Endothelial cell of umbilical vein (primary cell): ENCODE measurements at regions not wholly inside any gene's neighbourhood (a gene's known extent, or its start where the extent isn't known, plus 50 kb on each side); places are given as distances from the start of the nearest gene placed in this dataset.

ENCODE experiments used
- BruUV-seq: library from RNA; stranded (reverse); fragments of 400-500 nt; replicated peaks from 2 replicates; lab custom pipeline; 2021; lab: Mats Ljungman, UMichigan
- CTCF ChIA-PET: fragments of 300-600, 350-600 bp; sonication (Branson Sonifier 250); formaldehyde crosslinking; loops from one replicate; lab custom pipeline; 2021; ENCODE audit warnings: antibody characterized with exemption, inconsistent platforms; lab: Charles Lee
- POLR2A ChIA-PET: fragments of 300-600, 350-600 bp; sonication (Branson Sonifier 250); formaldehyde crosslinking; loops from one replicate; lab custom pipeline; 2021; ENCODE audit warnings: antibody characterized with exemption, inconsistent platforms; lab: Charles Lee
- DNase-seq: peaks from one replicate; pipeline ENCODE4 v3.0.0-alpha.2; 2011; ENCODE audit warnings: low read depth, low spot score
- FAIRE-seq: peaks from 2 replicates; lab custom pipeline; 2011; peaks lifted over from hg19 to GRCh38; lab: Jason Lieb, UNC
- H2AFZ ChIP-seq: 2 replicates; pipeline ENCODE4 v1.6.0; 2012; ENCODE audit warnings: low read depth, low read length, control low read depth, inconsistent platforms
- H3K27ac ChIP-seq: 2 replicates; pipeline ENCODE4 v1.5.1; 2011; ENCODE audit warnings: low read depth, mild to moderate bottlenecking, control low read depth, low read length, moderate library complexity; ENCODE audit not compliant: insufficient read depth
- H3K27me3 ChIP-seq, 2 experiments: 2 replicates each; pipeline versions ENCODE4 v1.6.0 to v1.6.1; 2011; ENCODE audit warnings: low read length in 2 of 2, mixed read lengths in 1 of 2; ENCODE audit not compliant: control insufficient read depth in 2 of 2, insufficient read depth in 2 of 2
- H3K36me3 ChIP-seq, 2 experiments: 2 replicates in 1 of 2; 3 replicates in 1 of 2; pipeline ENCODE4 v1.5.1; 2011; ENCODE audit warnings: low read length in 2 of 2, mild to moderate bottlenecking in 1 of 2, moderate library complexity in 1 of 2; ENCODE audit not compliant: control insufficient read depth in 2 of 2, insufficient read depth in 2 of 2; ENCODE audit errors: extremely low read depth in 1 of 2
- H3K4me1 ChIP-seq: 3 replicates; pipeline ENCODE4 v1.5.1; 2011; ENCODE audit warnings: mild to moderate bottlenecking, low read length; ENCODE audit not compliant: control insufficient read depth, insufficient read depth; ENCODE audit errors: extremely low read depth
- H3K4me2 ChIP-seq: 2 replicates; pipeline ENCODE4 v1.6.1; 2011; ENCODE audit warnings: low read length, control low read depth, mixed read lengths; ENCODE audit not compliant: insufficient read depth
- H3K4me3 ChIP-seq, 3 experiments: fragments of 200-600 bp in 1 of 3; sonication (generic), shearing (Covaris generic) in 1 of 3; replicated peaks in 1 of 3; 2 replicates each; pipeline ENCODE4 v1.5.1; 2011 to 2016; ENCODE audit warnings: control low read depth in 3 of 3, low read length in 3 of 3, mild to moderate bottlenecking in 2 of 3, inconsistent platforms in 1 of 3, low read depth in 1 of 3, moderate library complexity in 1 of 3; ENCODE audit not compliant: insufficient read depth in 1 of 3
- H3K79me2 ChIP-seq: 2 replicates; pipeline ENCODE4 v1.6.0; 2012; ENCODE audit warnings: low read length, inconsistent platforms; ENCODE audit not compliant: control insufficient read depth, insufficient read depth
- H3K9ac ChIP-seq: replicated peaks from 2 replicates; pipeline ENCODE3; 2011; ENCODE audit warnings: low read length, control low read depth; ENCODE audit not compliant: insufficient read depth; ENCODE audit errors: extremely low read depth
- H3K9me1 ChIP-seq: replicated peaks from 3 replicates; pipeline ENCODE4 v1.6.0; 2011; ENCODE audit warnings: mild to moderate bottlenecking, low read length; ENCODE audit not compliant: control insufficient read depth, insufficient read depth; ENCODE audit errors: extremely low read depth
- H3K9me3 ChIP-seq: replicated peaks from 2 replicates; pipeline ENCODE4 v1.5.1; 2012; ENCODE audit warnings: low read length, inconsistent platforms; ENCODE audit not compliant: control insufficient read depth, insufficient read depth
- H4K20me1 ChIP-seq: replicated peaks from 2 replicates; pipeline ENCODE3; 2011; ENCODE audit warnings: mild to moderate bottlenecking, low read length; ENCODE audit not compliant: control insufficient read depth, insufficient read depth; ENCODE audit errors: extremely low read depth
- CTCF ChIP-seq, 2 donors: IDR thresholded peaks; 1 replicate in 1 of 2; 2 replicates in 1 of 2; pipeline ENCODE4 v1.5.1; 2011; ENCODE audit warnings: low read length in 2 of 2, mild to moderate bottlenecking in 2 of 2, moderate library complexity in 2 of 2, control low read depth in 1 of 2, inconsistent platforms in 1 of 2, low read depth in 1 of 2; ENCODE audit not compliant: insufficient read depth in 1 of 2; ENCODE audit errors: extremely low read depth in 1 of 2
- EZH2 ChIP-seq: IDR thresholded peaks from 2 replicates; pipeline ENCODE4 v1.6.1; 2012; ENCODE audit warnings: borderline replicate concordance, low read depth, mild to moderate bottlenecking, moderate library complexity, low read length, inconsistent platforms; ENCODE audit not compliant: severe bottlenecking
- FOS ChIP-seq: IDR thresholded peaks from 2 replicates; pipeline ENCODE4 v1.6.1; 2011; ENCODE audit warnings: mild to moderate bottlenecking, low read length, moderate library complexity, borderline replicate concordance; ENCODE audit not compliant: insufficient read depth
- GATA2 ChIP-seq: IDR thresholded peaks from 2 replicates; pipeline ENCODE4 v1.7.0; 2011; ENCODE audit warnings: low read depth, mild to moderate bottlenecking, moderate library complexity, mixed read lengths, low read length; ENCODE audit not compliant: insufficient read length, insufficient read depth
- JUN ChIP-seq: IDR thresholded peaks from 2 replicates; pipeline ENCODE4 v1.6.1; 2011; ENCODE audit warnings: borderline replicate concordance, low read depth; ENCODE audit not compliant: insufficient read length, insufficient read depth
- MYC ChIP-seq: IDR thresholded peaks from one replicate; pipeline ENCODE4 v1.6.1; 2011; ENCODE audit warnings: mild to moderate bottlenecking, low read depth, low read length
- POLR2A ChIP-seq: IDR thresholded peaks from 2 replicates; pipeline ENCODE4 v1.6.1; 2012; ENCODE audit warnings: low read depth, mild to moderate bottlenecking, control low read depth, low read length
- POLR2AphosphoS5 ChIP-seq: IDR thresholded peaks from 2 replicates; pipeline ENCODE4 v1.6.1; 2012; ENCODE audit warnings: low read depth, mild to moderate bottlenecking, control low read depth, low read length, moderate library complexity; ENCODE audit not compliant: insufficient read depth
- dilution Hi-C: fragments of 300-500 bp; cut with MboI; formaldehyde crosslinking; loops from one replicate; pipeline ENCODE4 v1.15.0; 2019; ENCODE audit warnings: low sequenced_read_pairs; ENCODE audit not compliant: extremely low pct_ligation_motif_present
- intact Hi-C: fragments of 100-400 bp; cut with micrococcal nuclease; formaldehyde crosslinking; loops from one replicate; pipeline ENCODE4 v1.10.0; 2022
- TF ChIP-seq, protein P1 (sequence below): IDR thresholded peaks from 2 replicates; pipeline ENCODE4 v1.6.1; 2011; ENCODE audit not compliant: insufficient read depth, insufficient read length

DNA sequence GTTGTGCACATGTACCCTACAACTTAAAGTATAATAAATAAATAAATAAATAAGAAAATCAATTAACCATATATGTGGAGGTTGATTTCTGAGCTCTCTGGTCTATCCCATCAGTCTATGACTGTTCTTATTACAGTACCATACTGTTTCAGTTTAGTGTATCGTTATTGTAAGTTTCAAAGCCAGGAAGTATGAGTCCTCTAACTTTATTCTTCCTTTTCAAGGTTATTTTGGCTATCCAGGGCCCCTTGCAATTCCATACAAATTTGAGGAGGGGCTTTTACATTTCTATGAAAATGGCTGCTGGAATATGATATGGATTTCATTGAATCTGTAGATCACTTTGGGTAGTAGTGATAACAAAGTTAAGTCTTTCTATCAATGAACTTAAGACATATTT is 96.9 kb upstream of the BCL9 start:
- H3K36me3 ChIP-seq: no peaks in the 10 kb centered on the region
- H3K9me1 ChIP-seq: no peaks in the 10 kb centered on the region
- no TSS peak for BruUV-seq
- FAIRE-seq: no peak
- H3K27ac ChIP-seq: no peak overlapping the region
- H3K4me2 ChIP-seq: no peak overlapping the region
- TF ChIP-seq EZH2 (no peak), GATA2 (no peak), POLR2A (no peak), CTCF (IDR thresholded peaks at IDR 0.05; ENCODE audit: extremely low read depth in 1 of 2, insufficient read depth in 1 of 2, low read depth in 1 of 2, low read length in 2 of 2) (no peak), JUN (no peak), POLR2AphosphoS5 (no peak), FOS (no peak), MYC (no peak)
- TF ChIP-seq, protein P1, sequence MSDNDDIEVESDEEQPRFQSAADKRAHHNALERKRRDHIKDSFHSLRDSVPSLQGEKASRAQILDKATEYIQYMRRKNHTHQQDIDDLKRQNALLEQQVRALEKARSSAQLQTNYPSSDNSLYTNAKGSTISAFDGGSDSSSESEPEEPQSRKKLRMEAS: no peak
- no peaks in the 10 kb centered on the region for H4K20me1 ChIP-seq
- no peak overlapping the region for H2AFZ ChIP-seq
- H3K9ac ChIP-seq: no peak overlapping the region
- H3K27me3 ChIP-seq: no peaks in the 10 kb centered on the region
- dilution Hi-C loops (no loop called here), intact Hi-C loops (no loop called here)
- H3K79me2 ChIP-seq: no peaks in the 10 kb centered on the region
- no peaks in the 10 kb centered on the region for H3K4me1 ChIP-seq
- no peak for DNase-seq
- no peaks in the 10 kb centered on the region for H3K9me3 ChIP-seq
- no peak overlapping the region for H3K4me3 ChIP-seq
- ChIA-PET POLR2A (no interaction called here), CTCF (no interaction called here)
